ENCODE measurements at regions not wholly inside any gene's neighbourhood (a gene's known extent, or its start where the extent isn't known, plus 50 kb on each side); places are given as distances from the start of the nearest gene placed in this dataset.

GRCh38 chr6:44006872-44007303 lies 120.4 kb downstream of the MRPL14 start:
- TF ChIP-seq CTCF (IDR thresholded peaks at IDR 0.05; ENCODE audit: poor library complexity) (no peak), EZH2 (IDR thresholded peaks at IDR 0.05; ENCODE audit: borderline replicate concordance) (no peak)

All from hepatocyte (in vitro differentiated cells).